HCT116 (cell line): ENCODE measurements at regions not wholly inside any gene's neighbourhood (a gene's known extent, or its start where the extent isn't known, plus 50 kb on each side); places are given as distances from the start of the nearest gene placed in this dataset.

Source experiments
- ATAC-seq: fragments of 200-7000 bp; cut with Tn5 transposase; 2 replicates; pipeline ENCODE4 v1.9.1; 2020; ENCODE audit warnings: mild to moderate bottlenecking, moderate library complexity
- BruUV-seq: library from RNA; stranded (reverse); fragments of 400-500 nt; replicated peaks from 2 replicates; lab custom pipeline; 2021; lab: Mats Ljungman, UMichigan
- CTCF ChIA-PET: fragments of 300-600 bp; sonication (Branson Sonifier 250); formaldehyde crosslinking; loops from one replicate; lab custom pipeline; 2021; ENCODE audit warnings: antibody characterized with exemption; lab: Charles Lee
- POLR2A ChIA-PET: fragments of 300-600, 350-600 bp; sonication (Branson Sonifier 250); formaldehyde crosslinking; loops from one replicate; lab custom pipeline; 2021; ENCODE audit warnings: antibody characterized with exemption; lab: Charles Lee
- RAD21 ChIA-PET, 2 experiments: fragments of 300-600 bp; sonication (Branson Sonifier 250); formaldehyde crosslinking; loops; one replicate each; lab custom pipeline; 2023; ENCODE audit warnings: low total read pairs in 2 of 2; ENCODE audit not compliant: uncharacterized antibody in 2 of 2, unreplicated experiment in 2 of 2, low non-redundant PET in 1 of 2; lab: Charles Lee
- DNase-seq: peaks from one replicate; pipeline ENCODE4 v3.0.0-alpha.2; 2010; ENCODE audit warnings: low read depth, low spot score
- H2AFZ ChIP-seq: fragments of 200-600 bp; shearing (Covaris generic), sonication (generic); 2 replicates; pipeline ENCODE4 v1.6.1; 2017; ENCODE audit warnings: low read depth, mixed run types, mixed read lengths, antibody characterized with exemption, low read length; ENCODE audit not compliant: poor library complexity, severe bottlenecking
- H3K27ac ChIP-seq: 2 replicates; pipeline ENCODE4 v1.5.1; 2012; ENCODE audit warnings: low read depth, low read length
- H3K27me3 ChIP-seq: fragments of 200-600 bp; sonication (generic); 2 replicates; pipeline ENCODE4 v1.6.1; 2016; ENCODE audit warnings: mixed run types, low read length, mixed read lengths; ENCODE audit not compliant: insufficient read depth
- H3K36me3 ChIP-seq, 2 experiments: fragments of 200-500 bp in 1 of 2; fragments of 200-600 bp in 1 of 2; sonication (Bioruptor generic) in 1 of 2; sonication (generic) in 1 of 2; 2 replicates each; pipeline versions ENCODE4 v1.5.1 to v1.6.1; 2014 to 2016; ENCODE audit warnings: low read length in 2 of 2, inconsistent platforms in 1 of 2, mixed read lengths in 1 of 2, mixed run types in 1 of 2; ENCODE audit not compliant: insufficient read depth in 2 of 2, control insufficient read depth in 1 of 2
- H3K4me1 ChIP-seq, 2 experiments: fragments of 200-600 bp in 1 of 2; sonication (generic) in 1 of 2; 2 replicates each; pipeline versions ENCODE4 v1.5.1 to v1.6.1; 2012 to 2017; ENCODE audit warnings: low read length in 2 of 2, inconsistent platforms in 1 of 2, mild to moderate bottlenecking in 1 of 2, mixed read lengths in 1 of 2, mixed run types in 1 of 2, moderate library complexity in 1 of 2; ENCODE audit not compliant: insufficient read depth in 2 of 2, control insufficient read depth in 1 of 2
- H3K4me2 ChIP-seq: fragments of 200-600 bp; sonication (generic); 2 replicates; pipeline ENCODE4 v1.6.1; 2017; ENCODE audit warnings: mixed run types, low read length, mixed read lengths
- H3K4me3 ChIP-seq, 2 experiments: fragments of 200-600 bp in 1 of 2; sonication (generic) in 1 of 2; replicated peaks in 1 of 2; 2 replicates each; pipeline ENCODE4 v1.5.1; 2011 to 2016; ENCODE audit warnings: low read length in 2 of 2, control low read depth in 1 of 2, low read depth in 1 of 2, mild to moderate bottlenecking in 1 of 2, mixed read lengths in 1 of 2, mixed run types in 1 of 2
- H3K79me2 ChIP-seq: fragments of 200-600 bp; sonication (generic); 2 replicates; pipeline ENCODE4 v1.6.1; 2017; ENCODE audit warnings: mild to moderate bottlenecking, mixed run types, low read length, moderate library complexity, mixed read lengths; ENCODE audit not compliant: insufficient read depth
- H3K9ac ChIP-seq: fragments of 200-600 bp; sonication (generic); 2 replicates; pipeline ENCODE4 v1.6.1; 2016; ENCODE audit warnings: low read length, mixed read lengths
- H3K9me2 ChIP-seq: fragments of 200-600 bp; sonication (generic), shearing (Covaris generic); 2 replicates; pipeline ENCODE4 v1.6.1; 2017; ENCODE audit warnings: mixed run types, mild to moderate bottlenecking, moderate library complexity; ENCODE audit not compliant: insufficient read depth
- H3K9me3 ChIP-seq, 2 experiments: fragments of 200-500 bp in 1 of 2; fragments of 200-600 bp in 1 of 2; sonication (Bioruptor generic) in 1 of 2; sonication (generic) in 1 of 2; 2 replicates each; pipeline ENCODE4 v1.6.1; 2014 to 2017; ENCODE audit warnings: low read length in 2 of 2, mixed read lengths in 2 of 2, inconsistent platforms in 1 of 2, low read depth in 1 of 2, mild to moderate bottlenecking in 1 of 2, mixed run types in 1 of 2, moderate library complexity in 1 of 2; ENCODE audit not compliant: control insufficient read depth in 1 of 2, insufficient read depth in 1 of 2
- H4K20me1 ChIP-seq: fragments of 200-600 bp; sonication (generic), shearing (Covaris generic); 2 replicates; pipeline ENCODE4 v1.6.1; 2017; ENCODE audit warnings: mixed run types, mild to moderate bottlenecking, moderate library complexity; ENCODE audit not compliant: insufficient read depth
- CBX3 ChIP-seq: IDR thresholded peaks from 2 replicates; pipeline ENCODE4 v1.6.1; 2012; ENCODE audit warnings: low read depth
- EGR1 ChIP-seq: IDR thresholded peaks from 2 replicates; pipeline ENCODE4 v1.6.1; 2012; ENCODE audit warnings: low read depth
- ELF1 ChIP-seq: IDR thresholded peaks from 2 replicates; pipeline ENCODE4 v1.6.1; 2012; ENCODE audit warnings: low read depth, borderline replicate concordance
- FOSL1 ChIP-seq: IDR thresholded peaks from 2 replicates; pipeline ENCODE4 v1.6.1; 2012; ENCODE audit warnings: low read depth
- JUND ChIP-seq: IDR thresholded peaks from 2 replicates; pipeline ENCODE4 v1.6.1; 2012
- POLR2A ChIP-seq: IDR thresholded peaks from 2 replicates; pipeline ENCODE4 v1.7.0; 2011; ENCODE audit warnings: borderline replicate concordance; ENCODE audit not compliant: insufficient read depth, insufficient read length; ENCODE audit errors: extremely low read depth
- SP1 ChIP-seq: IDR thresholded peaks from 2 replicates; pipeline ENCODE4 v1.6.1; 2012; ENCODE audit warnings: low read depth
- SRF ChIP-seq: IDR thresholded peaks from 2 replicates; pipeline ENCODE4 v1.6.1; 2012; ENCODE audit warnings: low read depth
- TCF7L2 ChIP-seq: IDR thresholded peaks from 2 replicates; pipeline ENCODE4 v1.7.0; 2011; ENCODE audit warnings: borderline replicate concordance, inconsistent platforms; ENCODE audit not compliant: insufficient read depth, insufficient read length; ENCODE audit errors: extremely low read depth
- intact Hi-C: fragments of 100-400 bp; cut with micrococcal nuclease; formaldehyde crosslinking; loops from 2 replicates; pipeline ENCODE4 v1.10.0; 2022
- TF ChIP-seq, protein P1 (sequence below): IDR thresholded peaks from 2 replicates; pipeline ENCODE4 v1.6.1; 2012
- TF ChIP-seq, protein P2 (sequence below): IDR thresholded peaks from 2 replicates; pipeline ENCODE4 v1.6.1; 2011; ENCODE audit warnings: mild to moderate bottlenecking, low read length, moderate library complexity; ENCODE audit not compliant: insufficient replicate concordance; ENCODE audit errors: extremely low read depth
- TF ChIP-seq, protein P3 (sequence below): IDR thresholded peaks from 2 replicates; pipeline ENCODE4 v1.6.1; 2012; ENCODE audit warnings: low read depth

DNA sequence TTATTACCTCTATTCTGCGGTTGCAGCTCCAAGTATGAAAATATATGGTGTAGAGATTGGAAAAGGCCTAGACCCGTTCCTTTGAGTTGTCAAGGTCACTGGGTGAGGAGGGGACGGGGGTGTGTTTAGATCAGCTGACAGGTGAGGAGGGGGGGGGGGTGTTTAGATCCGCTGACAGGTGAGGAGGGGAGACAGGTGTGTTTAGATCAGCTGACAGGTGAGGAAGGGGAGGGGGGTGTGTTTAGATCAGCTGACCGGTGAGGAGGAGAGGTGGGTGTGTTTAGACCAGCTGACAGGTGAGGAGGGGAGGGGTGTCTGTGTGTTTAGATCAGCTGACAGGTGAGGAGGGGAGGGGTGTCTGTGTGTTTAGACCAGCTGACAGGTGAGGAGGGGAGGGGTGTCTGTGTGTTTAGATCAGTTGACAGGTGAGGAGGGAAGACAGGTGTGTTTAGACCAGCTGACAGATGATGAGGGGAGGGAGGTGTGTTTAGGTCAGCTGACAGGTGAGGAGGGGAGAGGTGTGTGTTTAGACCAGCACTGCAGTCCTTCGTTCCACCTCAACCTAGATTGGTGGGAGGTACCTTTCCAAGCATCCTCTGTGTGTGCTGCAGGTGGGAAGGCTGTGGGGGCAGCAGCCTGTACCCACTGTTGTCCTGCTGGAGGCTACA, 655.0 kb upstream of the ADARB2 start:
- H3K4me3 ChIP-seq, result no peak overlapping the region
- H3K27ac ChIP-seq, result no peak overlapping the region
- H3K27me3 ChIP-seq, result no peaks in the 10 kb centered on the region
- H2AFZ ChIP-seq, result no peak overlapping the region
- H3K9me2 ChIP-seq, result no peaks in the 10 kb centered on the region
- H3K36me3 ChIP-seq, result no peaks in the 10 kb centered on the region
- no TSS peak for BruUV-seq
- H4K20me1 ChIP-seq, result no peaks in the 10 kb centered on the region
- H3K4me2 ChIP-seq, result no peak overlapping the region
- no peak for ATAC-seq
- ChIA-PET POLR2A (no interaction called here), RAD21 (no interaction called here), CTCF (no interaction called here)
- no peak for DNase-seq
- peaks cover 9 to 17% of the 10 kb centered on the region in 2 experiments; a peak in 2 of 4 replicates for H3K9me3 ChIP-seq
- no peaks in the 10 kb centered on the region for H3K79me2 ChIP-seq
- H3K9ac ChIP-seq, result no peak overlapping the region
- intact Hi-C loops, result no loop called here
- TF ChIP-seq, protein P1, sequence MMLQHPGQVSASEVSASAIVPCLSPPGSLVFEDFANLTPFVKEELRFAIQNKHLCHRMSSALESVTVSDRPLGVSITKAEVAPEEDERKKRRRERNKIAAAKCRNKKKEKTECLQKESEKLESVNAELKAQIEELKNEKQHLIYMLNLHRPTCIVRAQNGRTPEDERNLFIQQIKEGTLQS, result no peak
- TF ChIP-seq SP1 (no peak), TCF7L2 (no peak), FOSL1 (no peak), POLR2A (no peak), EGR1 (no peak), CBX3 (no peak), SRF (no peak), ELF1 (no peak), JUND (no peak)
- TF ChIP-seq, protein P2, sequence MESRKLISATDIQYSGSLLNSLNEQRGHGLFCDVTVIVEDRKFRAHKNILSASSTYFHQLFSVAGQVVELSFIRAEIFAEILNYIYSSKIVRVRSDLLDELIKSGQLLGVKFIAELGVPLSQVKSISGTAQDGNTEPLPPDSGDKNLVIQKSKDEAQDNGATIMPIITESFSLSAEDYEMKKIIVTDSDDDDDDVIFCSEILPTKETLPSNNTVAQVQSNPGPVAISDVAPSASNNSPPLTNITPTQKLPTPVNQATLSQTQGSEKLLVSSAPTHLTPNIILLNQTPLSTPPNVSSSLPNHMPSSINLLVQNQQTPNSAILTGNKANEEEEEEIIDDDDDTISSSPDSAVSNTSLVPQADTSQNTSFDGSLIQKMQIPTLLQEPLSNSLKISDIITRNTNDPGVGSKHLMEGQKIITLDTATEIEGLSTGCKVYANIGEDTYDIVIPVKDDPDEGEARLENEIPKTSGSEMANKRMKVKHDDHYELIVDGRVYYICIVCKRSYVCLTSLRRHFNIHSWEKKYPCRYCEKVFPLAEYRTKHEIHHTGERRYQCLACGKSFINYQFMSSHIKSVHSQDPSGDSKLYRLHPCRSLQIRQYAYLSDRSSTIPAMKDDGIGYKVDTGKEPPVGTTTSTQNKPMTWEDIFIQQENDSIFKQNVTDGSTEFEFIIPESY, result no peak
- TF ChIP-seq, protein P3, sequence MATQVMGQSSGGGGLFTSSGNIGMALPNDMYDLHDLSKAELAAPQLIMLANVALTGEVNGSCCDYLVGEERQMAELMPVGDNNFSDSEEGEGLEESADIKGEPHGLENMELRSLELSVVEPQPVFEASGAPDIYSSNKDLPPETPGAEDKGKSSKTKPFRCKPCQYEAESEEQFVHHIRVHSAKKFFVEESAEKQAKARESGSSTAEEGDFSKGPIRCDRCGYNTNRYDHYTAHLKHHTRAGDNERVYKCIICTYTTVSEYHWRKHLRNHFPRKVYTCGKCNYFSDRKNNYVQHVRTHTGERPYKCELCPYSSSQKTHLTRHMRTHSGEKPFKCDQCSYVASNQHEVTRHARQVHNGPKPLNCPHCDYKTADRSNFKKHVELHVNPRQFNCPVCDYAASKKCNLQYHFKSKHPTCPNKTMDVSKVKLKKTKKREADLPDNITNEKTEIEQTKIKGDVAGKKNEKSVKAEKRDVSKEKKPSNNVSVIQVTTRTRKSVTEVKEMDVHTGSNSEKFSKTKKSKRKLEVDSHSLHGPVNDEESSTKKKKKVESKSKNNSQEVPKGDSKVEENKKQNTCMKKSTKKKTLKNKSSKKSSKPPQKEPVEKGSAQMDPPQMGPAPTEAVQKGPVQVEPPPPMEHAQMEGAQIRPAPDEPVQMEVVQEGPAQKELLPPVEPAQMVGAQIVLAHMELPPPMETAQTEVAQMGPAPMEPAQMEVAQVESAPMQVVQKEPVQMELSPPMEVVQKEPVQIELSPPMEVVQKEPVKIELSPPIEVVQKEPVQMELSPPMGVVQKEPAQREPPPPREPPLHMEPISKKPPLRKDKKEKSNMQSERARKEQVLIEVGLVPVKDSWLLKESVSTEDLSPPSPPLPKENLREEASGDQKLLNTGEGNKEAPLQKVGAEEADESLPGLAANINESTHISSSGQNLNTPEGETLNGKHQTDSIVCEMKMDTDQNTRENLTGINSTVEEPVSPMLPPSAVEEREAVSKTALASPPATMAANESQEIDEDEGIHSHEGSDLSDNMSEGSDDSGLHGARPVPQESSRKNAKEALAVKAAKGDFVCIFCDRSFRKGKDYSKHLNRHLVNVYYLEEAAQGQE, result no peak
- H3K4me1 ChIP-seq, result no peaks in the 10 kb centered on the region
